CD4-positive, alpha-beta T cell treated with Interleukin-6 for 4 hours (primary cell): ENCODE measurements at regions not wholly inside any gene's neighbourhood (a gene's known extent, or its start where the extent isn't known, plus 50 kb on each side); places are given as distances from the start of the nearest gene placed in this dataset.
"Not testable (repeated sequence)": the region's sequence is repeated elsewhere in the genome, so short reads cannot be mapped to it uniquely, and the experiment has no call there.

Experiments
- DNase-seq: peaks from one replicate; pipeline ENCODE4 v3.0.0-alpha.2; 2020; ENCODE audit warnings: mixed read lengths

DNA sequence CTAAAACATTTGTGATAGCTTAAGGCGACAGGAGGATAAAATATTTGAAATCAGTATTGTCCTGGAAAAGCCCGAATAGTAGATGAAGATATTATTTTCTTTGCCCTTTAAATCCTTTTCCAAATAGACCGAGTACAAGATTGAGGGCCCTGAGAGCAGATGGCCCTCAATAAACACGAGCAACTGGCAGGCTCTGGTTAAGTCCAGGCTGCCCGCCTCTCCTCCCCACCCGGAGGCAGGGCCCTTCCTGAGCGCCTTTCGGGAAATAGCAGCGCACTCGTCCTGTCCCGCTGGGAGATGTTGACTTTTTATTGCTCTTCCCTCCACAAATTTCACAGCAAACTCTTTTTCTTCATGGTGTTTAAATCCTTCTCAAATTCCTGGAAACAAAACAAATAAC is 50.8 kb upstream of the MAX start:
- no peak for DNase-seq

DNA sequence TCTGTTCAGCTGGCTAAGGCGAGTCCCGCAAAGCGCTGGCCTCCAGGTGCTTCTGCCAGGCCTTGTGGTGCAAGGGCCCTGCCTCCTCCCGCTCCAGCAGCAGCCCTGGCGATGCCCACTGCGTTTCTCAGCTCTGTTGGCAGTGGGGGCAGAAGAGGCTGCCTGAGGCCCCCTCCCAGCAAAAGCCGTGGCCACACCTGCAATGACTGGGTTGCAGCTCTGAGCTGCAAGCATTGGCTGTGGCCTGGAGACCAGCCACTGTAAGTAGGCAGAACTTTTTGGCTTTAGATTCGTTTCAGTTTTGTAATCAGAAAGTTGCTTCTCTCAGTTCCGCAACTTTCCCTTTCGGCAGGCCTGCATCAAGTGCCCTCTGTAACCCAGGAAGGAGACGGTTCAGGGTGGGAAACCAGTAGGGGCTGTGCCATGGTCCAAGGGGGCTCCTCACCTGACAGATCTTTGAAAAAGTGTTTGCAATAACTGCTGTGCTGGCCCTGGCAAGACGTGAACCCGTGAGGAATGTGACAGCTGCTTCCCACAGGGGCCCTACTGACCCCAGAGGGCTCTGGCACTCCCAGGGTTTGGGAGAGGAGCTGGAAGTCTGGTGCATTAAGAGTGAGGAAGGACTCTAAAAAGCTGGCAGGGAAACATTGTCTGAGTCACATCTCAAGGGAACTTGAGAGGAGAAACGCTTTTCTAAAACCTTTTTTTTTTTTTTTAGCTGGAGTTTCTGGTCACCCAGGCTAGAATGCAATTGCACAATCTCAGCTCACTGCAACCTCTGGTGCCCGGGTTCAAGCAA is 54.5 kb upstream of the MAX start:
- DNase-seq: no peak

- DNase-seq: no peak
These were observed 57.2 kb upstream of the MAX start for GRCh38 chr14:65159281-65160062.

- no peak for DNase-seq
These were observed 57.8 kb upstream of the MAX start for GRCh38 chr14:65160091-65160490.

GRCh38 chr14:65162031-65162430 is 59.7 kb upstream of the MAX start:
- no peak for DNase-seq

DNA sequence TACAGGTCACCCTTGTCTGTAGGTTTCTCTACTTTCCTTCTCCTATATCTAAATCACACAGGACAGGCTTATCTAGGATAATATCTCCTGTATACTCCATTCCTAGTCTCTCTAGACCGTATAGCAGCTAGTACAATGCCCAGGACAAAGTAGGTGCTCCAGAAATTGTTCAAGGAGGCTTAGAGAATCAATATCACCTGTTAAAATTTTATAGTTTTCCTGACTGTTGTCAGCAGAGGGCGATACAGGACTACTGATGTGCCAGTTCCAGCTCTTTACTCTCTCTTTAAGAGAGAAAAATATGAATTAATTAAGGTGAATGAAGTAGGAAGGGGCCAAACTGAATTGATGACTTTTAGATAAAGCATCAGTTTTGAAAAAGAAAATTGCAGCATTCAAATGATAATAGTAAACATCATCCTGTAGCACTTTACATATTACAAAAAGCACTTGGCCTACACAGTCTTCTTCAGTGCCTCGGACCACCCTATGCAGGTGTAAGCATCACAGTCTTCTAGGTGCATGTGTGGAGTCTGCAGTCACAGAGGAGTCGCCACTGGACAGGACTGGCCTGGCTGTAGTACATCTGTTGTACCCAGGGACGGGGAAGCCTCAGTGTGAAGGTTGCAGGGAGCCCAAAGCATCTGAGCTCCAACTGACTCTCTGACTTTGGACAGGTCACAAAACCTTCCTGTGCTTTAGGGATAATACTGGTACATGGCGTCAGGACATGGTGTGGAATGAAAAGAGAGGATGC is 61.9 kb upstream of the MAX start:
- peak; percentile 57 for DNase-seq

DNA sequence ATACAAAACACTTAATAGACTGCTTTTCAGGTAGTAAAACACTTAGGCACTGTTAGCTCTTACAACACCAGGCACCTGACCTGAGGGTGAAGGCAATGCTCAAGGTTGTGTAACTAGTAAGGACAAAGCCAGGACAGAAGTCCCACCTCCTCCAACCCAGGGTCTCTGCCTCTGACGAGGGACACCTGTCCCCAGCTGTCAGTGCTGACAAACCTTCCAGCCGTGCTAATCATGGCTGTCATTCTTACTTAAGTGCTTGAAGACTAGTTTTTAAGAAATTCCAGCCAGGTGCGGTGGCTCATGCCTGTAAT is 62.5 kb upstream of the MAX start:
- no peak for DNase-seq

- no peak for DNase-seq
These were observed 64.8 kb upstream of the MAX start for GRCh38 chr14:65167072-65167645.

DNA sequence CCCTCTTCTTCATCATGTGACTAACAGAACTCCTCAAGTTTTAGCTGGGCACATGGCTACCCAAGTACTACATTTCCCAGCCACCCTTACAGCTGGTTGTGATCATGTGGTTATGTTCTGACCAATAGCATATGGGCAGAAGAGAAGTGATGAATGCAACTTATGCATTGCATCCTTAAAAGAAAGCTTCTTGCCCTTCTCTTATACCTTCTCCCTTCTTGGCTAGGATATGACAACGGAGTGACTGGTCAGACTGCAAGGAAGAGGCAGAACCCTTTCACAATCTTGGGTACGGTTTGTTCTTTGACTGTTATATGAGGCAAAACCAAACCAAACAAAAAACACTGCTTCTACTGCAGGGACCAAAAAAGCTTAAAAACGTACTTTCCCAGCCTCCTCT is 66.5 kb upstream of the MAX start:
- no peak for DNase-seq

- DNase-seq: no peak
These were observed 67.0 kb upstream of the MAX start for GRCh38 chr14:65169351-65169750.

DNA sequence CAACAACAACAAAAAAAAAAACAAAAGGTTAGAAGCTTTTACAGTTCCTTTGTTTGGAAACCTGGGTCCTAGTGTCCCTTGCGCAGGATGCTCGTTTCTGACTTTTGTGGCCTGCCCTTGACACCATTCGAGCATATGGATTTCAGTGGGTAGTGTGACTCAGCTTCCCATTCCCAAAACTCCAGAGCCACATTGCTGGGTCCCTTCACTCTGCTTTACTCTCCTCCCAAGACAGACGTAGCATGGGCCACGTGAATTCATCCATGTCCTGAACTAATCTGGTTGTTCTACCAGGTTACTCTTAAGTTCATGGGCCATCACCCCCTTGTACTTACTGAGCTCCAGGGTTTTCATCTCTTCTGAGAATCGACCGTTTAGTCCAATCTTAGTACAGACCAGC is 68.0 kb upstream of the MAX start:
- no peak for DNase-seq

DNA sequence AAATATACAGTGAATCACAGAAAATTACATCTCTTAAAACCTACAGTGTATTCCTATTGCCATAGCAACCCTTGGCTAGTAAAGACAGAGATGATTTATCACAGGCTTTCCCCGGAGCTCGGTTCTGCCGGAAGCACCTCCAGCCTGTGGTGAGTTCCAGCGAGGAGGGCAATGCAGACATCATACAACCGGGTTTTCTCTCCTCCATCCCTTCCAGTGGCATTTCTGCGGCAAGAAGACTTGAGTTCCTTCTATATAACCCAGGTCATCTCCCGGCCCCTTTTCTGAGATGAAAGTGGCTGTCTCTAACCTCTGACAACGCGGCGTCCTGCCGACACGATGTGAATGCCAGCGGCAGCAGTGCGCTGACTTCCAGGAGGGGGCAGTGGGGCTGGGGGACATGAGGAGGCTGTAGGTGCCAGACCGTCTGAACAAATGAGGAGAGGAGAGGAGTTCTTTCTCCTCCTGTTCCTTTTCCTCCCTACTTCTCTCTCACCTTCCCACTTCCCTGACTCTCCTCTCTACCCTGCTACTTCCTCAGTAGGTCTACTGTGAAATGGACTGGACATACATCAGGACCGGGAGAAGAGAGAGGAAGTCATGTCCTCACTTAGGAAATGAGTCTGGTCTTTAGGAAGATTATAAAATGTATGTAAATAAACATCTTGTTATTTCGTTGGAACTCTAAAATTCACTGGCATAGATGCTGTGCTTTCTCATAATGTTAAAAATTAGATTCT is 68.6 kb upstream of the MAX start:
- DNase-seq: peak; percentile 52

- DNase-seq: no peak
These were observed 71.8 kb upstream of the MAX start for GRCh38 chr14:65173973-65174693.

DNA sequence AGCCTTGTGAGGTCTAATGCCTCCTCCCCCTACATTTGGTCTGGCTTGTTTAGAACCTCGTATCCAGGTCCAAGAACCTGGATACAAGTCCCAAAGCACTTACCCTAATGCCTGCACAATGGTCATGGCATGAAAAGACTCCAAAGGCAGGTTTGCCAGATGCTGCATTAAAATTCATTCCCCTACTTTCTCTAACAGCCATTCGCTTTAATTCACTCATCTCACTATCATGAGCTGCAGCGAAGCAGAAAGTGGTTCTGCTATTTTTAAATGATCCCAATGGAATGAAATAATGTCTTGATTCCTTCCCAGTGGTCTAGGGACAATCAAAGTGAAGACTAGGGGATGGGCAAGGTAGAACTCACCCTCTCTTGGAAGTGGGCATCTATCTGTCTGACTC is 72.5 kb upstream of the MAX start:
- DNase-seq: no peak

- DNase-seq: no peak
These were observed 75.2 kb upstream of the MAX start for GRCh38 chr14:65177551-65177950.

- not testable (repeated sequence) for DNase-seq
These were observed 76.9 kb upstream of the MAX start for GRCh38 chr14:65179231-65179630.

DNA sequence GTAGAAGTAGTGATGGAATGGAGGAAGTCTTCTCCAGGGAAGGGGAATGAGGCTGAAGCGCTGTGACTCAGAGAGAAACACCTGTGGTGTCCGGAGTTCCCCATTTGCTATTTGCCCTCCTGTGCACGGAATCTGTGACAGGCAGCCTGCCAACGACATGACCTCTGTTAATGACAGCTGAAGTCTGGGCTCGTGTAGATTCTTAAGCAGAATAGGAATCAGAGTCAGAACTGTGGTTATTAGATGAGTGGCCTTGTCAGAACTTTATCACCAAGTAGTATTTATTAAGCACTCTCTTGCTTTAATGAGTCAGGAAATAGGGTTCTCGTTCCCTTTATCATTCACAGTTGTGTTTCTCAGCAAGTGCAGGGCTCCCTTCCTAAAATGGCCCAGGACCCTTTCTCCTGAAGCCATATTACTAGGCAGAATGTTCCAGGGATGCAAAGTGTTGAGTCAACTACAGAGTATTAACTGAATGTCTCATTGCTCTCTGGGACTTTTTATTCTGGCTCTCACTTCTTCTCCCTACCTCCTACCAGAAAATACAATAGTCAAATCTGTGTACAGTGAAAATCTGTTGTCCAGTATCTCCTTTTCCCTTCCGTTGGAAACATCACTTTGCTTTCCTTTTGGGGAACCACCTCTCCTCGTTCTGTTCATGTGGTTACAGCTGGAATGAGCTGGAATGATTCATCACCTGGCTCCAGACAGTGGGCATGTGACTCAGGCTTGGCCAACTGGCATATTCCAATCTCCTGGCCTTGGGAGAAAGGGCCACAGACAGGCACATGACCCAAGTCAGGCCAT is 77.8 kb upstream of the MAX start:
- peak; percentile 25 for DNase-seq

GRCh38 chr14:65180725-65181025 is 78.4 kb upstream of the MAX start:
- DNase-seq: no peak

GRCh38 chr14:65184032-65184764 is 81.9 kb upstream of the MAX start:
- DNase-seq: no peak

DNA sequence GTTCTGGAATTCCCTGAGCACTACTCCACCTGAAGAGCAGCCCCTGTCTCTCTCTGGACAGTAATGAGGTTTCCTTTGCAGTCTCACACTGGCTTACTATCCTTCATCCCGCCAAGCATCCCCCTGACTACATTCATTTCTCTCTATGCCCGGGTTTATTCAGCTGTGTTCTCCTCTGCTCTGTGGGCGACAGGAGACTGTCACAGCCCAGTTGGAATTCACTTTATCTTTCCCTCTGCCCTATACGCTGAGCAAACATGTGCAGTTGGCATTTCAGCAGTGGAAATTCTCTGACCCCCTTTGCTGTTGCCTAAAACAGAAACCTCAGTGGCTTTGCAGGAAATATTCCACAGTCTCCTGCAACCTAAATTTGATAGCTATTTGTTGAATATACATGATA is 83.5 kb upstream of the MAX start:
- no peak for DNase-seq

DNA sequence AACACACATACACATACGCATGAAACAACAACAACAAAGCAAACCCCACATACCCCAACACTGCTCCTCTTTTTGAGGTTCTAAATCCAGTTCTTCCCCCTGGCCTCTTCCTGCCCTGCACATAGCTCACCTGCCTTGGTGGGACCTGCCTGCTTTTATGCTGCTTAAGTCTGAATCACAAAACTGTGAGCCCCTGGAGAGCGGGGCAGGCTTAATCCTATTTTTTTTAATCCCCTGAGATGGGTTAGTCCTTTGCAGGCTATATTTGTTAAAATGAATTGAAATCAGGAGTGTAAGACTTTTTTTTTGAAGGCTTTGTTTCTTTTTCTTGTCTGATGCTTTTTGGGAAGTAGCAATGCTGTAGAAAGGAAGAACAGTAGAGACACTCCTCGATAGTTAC is 84.6 kb upstream of the MAX start:
- DNase-seq: no peak
